Endodermal cell (in vitro differentiated cells): ENCODE measurements at regions not wholly inside any gene's neighbourhood (a gene's known extent, or its start where the extent isn't known, plus 50 kb on each side); places are given as distances from the start of the nearest gene placed in this dataset.

Source experiments
- DNase-seq: peaks from one replicate; pipeline ENCODE4 v3.0.0-alpha.2; 2017
- H3K27ac ChIP-seq: 2 replicates; pipeline ENCODE4 v1.5.1; 2013; ENCODE audit warnings: mild to moderate bottlenecking, low read depth, low read length, moderate library complexity
- H3K27me3 ChIP-seq: 2 replicates; pipeline ENCODE4 v1.6.1; 2013; ENCODE audit warnings: mild to moderate bottlenecking, low read length, moderate library complexity; ENCODE audit not compliant: insufficient read depth, control insufficient read depth, poor library complexity, severe bottlenecking
- H3K36me3 ChIP-seq: 2 replicates; pipeline ENCODE4 v1.7.0; 2013; ENCODE audit warnings: mild to moderate bottlenecking, low read length, moderate library complexity; ENCODE audit not compliant: control insufficient read depth, insufficient read depth
- H3K4me1 ChIP-seq: one replicate; pipeline ENCODE4 v1.7.0; 2013; ENCODE audit warnings: low read length; ENCODE audit not compliant: control insufficient read depth, insufficient read depth
- H3K4me3 ChIP-seq: 2 replicates; pipeline ENCODE4 v1.5.1; 2013; ENCODE audit warnings: mild to moderate bottlenecking, low read length, moderate library complexity
- H3K9ac ChIP-seq: 2 replicates; pipeline ENCODE4 v1.6.1; 2013; ENCODE audit warnings: mild to moderate bottlenecking, low read length, moderate library complexity; ENCODE audit not compliant: poor library complexity, severe bottlenecking; ENCODE audit errors: extremely low read depth
- H3K9me3 ChIP-seq: 2 replicates; pipeline ENCODE4 v1.6.1; 2013; ENCODE audit warnings: mild to moderate bottlenecking, low read length, moderate library complexity; ENCODE audit not compliant: control insufficient read depth
- H3K27ac Mint-ChIP-seq: 2 replicates; pipeline ENCODE4 v1.8.0; 2020; ENCODE audit warnings: mixed read lengths
- H3K27me3 Mint-ChIP-seq: 2 replicates; pipeline ENCODE4 v1.8.0; 2021; ENCODE audit warnings: mild to moderate bottlenecking, mixed read lengths; ENCODE audit not compliant: insufficient read depth
- H3K36me3 Mint-ChIP-seq: 2 replicates; pipeline ENCODE4 v1.8.0; 2020; ENCODE audit warnings: low read depth, mixed read lengths
- H3K4me1 Mint-ChIP-seq: 2 replicates; pipeline ENCODE4 v1.8.0; 2020; ENCODE audit warnings: mixed read lengths
- H3K4me3 Mint-ChIP-seq: 2 replicates; pipeline ENCODE4 v1.8.0; 2020; ENCODE audit warnings: mild to moderate bottlenecking, moderate library complexity, mixed read lengths
- H3K9me3 Mint-ChIP-seq: 2 replicates; pipeline ENCODE4 v1.8.0; 2020; ENCODE audit warnings: mild to moderate bottlenecking, mixed read lengths
- WGBS, 2 experiments: methylation state at CpG; one replicate each; pipeline versions ENCODE4 v1.1.5 to v1.1.7; 2013; ENCODE audit warnings: missing lambda C conversion rate in 2 of 2, mixed read lengths in 1 of 2; ENCODE audit not compliant: insufficient coverage in 1 of 2, insufficient read length in 1 of 2; 5-methylcytosine and 5-hydroxymethylcytosine counted together
- TF ChIP-seq, protein P1 (sequence below): fragments of 200-600 bp; sonication (generic); conservative IDR thresholded peaks from 2 replicates; pipeline ENCODE4 v1.5.0; 2021; ENCODE audit warnings: antibody characterized with exemption, mild to moderate bottlenecking

DNA sequence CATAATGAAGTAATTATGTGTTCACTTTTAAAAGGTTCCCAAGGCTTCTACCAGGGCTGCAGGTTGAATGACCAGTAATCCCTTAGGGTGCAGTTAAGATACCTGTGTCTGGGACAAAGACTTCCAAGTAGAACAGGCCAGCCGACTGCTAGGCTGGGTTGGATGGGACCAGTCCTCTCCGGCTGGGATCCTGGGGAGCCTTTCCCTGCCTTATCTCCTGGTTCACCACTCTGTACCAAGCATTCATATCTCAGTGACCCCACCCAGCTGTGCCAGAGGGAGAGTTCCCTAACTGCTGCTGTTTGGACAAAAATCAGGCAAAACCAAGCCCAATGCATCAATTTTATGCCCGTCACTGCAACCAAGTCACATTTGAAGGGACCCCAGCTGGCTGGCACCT, 116.2 kb upstream of the ATP1A1 start:
- Histone ChIP-seq H3K4me1 (peaks cover 27% of the 10 kb centered on the region), H3K27me3 (no peaks in the 10 kb centered on the region), H3K4me3 (no peak overlapping the region), H3K9ac (no peak overlapping the region), H3K9me3 (no peaks in the 10 kb centered on the region), H3K27ac (no peak overlapping the region), H3K36me3 (no peaks in the 10 kb centered on the region)
- TF ChIP-seq, protein P1, sequence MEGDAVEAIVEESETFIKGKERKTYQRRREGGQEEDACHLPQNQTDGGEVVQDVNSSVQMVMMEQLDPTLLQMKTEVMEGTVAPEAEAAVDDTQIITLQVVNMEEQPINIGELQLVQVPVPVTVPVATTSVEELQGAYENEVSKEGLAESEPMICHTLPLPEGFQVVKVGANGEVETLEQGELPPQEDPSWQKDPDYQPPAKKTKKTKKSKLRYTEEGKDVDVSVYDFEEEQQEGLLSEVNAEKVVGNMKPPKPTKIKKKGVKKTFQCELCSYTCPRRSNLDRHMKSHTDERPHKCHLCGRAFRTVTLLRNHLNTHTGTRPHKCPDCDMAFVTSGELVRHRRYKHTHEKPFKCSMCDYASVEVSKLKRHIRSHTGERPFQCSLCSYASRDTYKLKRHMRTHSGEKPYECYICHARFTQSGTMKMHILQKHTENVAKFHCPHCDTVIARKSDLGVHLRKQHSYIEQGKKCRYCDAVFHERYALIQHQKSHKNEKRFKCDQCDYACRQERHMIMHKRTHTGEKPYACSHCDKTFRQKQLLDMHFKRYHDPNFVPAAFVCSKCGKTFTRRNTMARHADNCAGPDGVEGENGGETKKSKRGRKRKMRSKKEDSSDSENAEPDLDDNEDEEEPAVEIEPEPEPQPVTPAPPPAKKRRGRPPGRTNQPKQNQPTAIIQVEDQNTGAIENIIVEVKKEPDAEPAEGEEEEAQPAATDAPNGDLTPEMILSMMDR: no peak
- no peak overlapping the region for H3K4me3 Mint-ChIP-seq
- H3K9me3 Mint-ChIP-seq: no peaks in the 10 kb centered on the region
- H3K36me3 Mint-ChIP-seq: no peaks in the 10 kb centered on the region
- DNase-seq: no peak
- no peaks in the 10 kb centered on the region for H3K27me3 Mint-ChIP-seq
- no peak overlapping the region for H3K27ac Mint-ChIP-seq
- WGBS, 2 experiments: 95 to 100% methylated on average over 2 to 3 of the region's 3 CpGs
- peaks cover 34% of the 10 kb centered on the region for H3K4me1 Mint-ChIP-seq

DNA sequence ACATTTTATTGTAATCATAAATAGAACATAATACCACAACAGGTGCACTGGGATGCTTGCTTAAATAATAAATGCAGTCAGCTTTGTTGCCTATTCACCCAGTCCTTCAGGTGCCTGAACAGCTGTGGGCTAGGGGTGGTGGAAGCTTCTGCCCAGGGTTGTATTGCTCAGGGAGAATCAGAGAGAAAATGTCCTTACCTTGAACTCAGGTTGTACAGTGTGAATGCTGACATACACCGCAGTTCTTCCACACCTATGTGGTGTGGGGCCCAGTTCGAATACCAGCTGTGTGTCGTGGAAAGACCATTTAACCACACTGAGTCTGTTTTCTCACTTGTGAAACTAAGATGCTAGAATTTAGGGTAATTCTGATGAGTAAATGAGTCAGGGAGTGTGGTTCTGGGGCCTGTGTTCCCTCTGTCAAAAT, 115.7 kb upstream of the ATP1A1 start:
- peaks cover 39% of the 10 kb centered on the region for H3K4me1 Mint-ChIP-seq
- no peaks in the 10 kb centered on the region for H3K9me3 ChIP-seq
- DNase-seq: no peak
- H3K27ac ChIP-seq: no peak overlapping the region
- no peaks in the 10 kb centered on the region for H3K27me3 Mint-ChIP-seq
- TF ChIP-seq, protein P1: no peak
- H3K4me3 ChIP-seq: no peak overlapping the region
- no peaks in the 10 kb centered on the region for H3K27me3 ChIP-seq
- no peaks in the 10 kb centered on the region for H3K9me3 Mint-ChIP-seq
- no peaks in the 10 kb centered on the region for H3K36me3 Mint-ChIP-seq
- H3K36me3 ChIP-seq: no peaks in the 10 kb centered on the region
- no peak overlapping the region for H3K27ac Mint-ChIP-seq
- H3K4me1 ChIP-seq: peaks cover 28% of the 10 kb centered on the region
- WGBS, 2 experiments: 60 to 83% methylated on average over 1 to 3 of the region's 3 CpGs
- H3K4me3 Mint-ChIP-seq: no peak overlapping the region
- no peak overlapping the region for H3K9ac ChIP-seq

DNA sequence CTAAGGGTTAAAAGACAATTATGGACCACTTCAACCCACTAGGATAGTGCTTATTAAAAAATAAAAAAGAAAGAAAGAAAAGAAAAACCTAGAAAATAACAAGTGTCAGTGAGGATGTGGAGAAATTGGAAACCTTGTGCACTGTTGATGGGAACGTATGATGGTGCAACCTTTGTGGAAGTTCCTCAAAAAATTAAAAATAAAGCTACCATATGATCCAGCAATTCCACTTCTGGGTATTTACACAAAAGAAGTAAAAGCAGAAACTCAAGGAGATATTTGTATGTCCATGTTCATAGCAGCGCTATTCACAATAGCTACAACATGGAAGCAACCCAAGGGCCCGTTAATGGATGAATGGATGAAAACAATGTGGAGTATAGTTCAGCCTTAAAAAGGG, 115.2 kb upstream of the ATP1A1 start:
- DNase-seq: no peak
- no peaks in the 10 kb centered on the region for H3K36me3 ChIP-seq
- 91 to 97% methylated on average over 3 of the region's 3 CpGs for WGBS, 2 experiments
- no peak overlapping the region for H3K4me3 Mint-ChIP-seq
- no peak overlapping the region for H3K4me3 ChIP-seq
- TF ChIP-seq, protein P1: no peak
- H3K36me3 Mint-ChIP-seq: no peaks in the 10 kb centered on the region
- H3K9ac ChIP-seq: no peak overlapping the region
- no peaks in the 10 kb centered on the region for H3K9me3 Mint-ChIP-seq
- no peak overlapping the region for H3K27ac ChIP-seq
- no peaks in the 10 kb centered on the region for H3K9me3 ChIP-seq
- H3K27me3 Mint-ChIP-seq: no peaks in the 10 kb centered on the region
- H3K27ac Mint-ChIP-seq: no peak overlapping the region
- H3K27me3 ChIP-seq: no peaks in the 10 kb centered on the region
- peaks cover 32% of the 10 kb centered on the region for H3K4me1 ChIP-seq
- H3K4me1 Mint-ChIP-seq: peaks cover 44% of the 10 kb centered on the region
